HUDEP-2 (cell line): ENCODE measurements at regions not wholly inside any gene's neighbourhood (a gene's known extent, or its start where the extent isn't known, plus 50 kb on each side); places are given as distances from the start of the nearest gene placed in this dataset.
"Not testable (repeated sequence)": the region's sequence is repeated elsewhere in the genome, so short reads cannot be mapped to it uniquely, and the experiment has no call there.

Experiments used
- DNase-seq, 76 experiments: peaks; one replicate each; lab custom pipeline; 2025; ENCODE audit not compliant: unreplicated experiment in 76 of 76; lab: John Stamatoyannopoulos, UW

- DNase-seq: no peak
Observed at GRCh38 chr13:75986818-75987217, 350.7 kb downstream of the LMO7 start.

- peak in 56 of 76 experiments; percentile 1 to 78 (median 36) for DNase-seq
Observed at GRCh38 chr13:75985132-75985531, 349.0 kb downstream of the LMO7 start.

DNA sequence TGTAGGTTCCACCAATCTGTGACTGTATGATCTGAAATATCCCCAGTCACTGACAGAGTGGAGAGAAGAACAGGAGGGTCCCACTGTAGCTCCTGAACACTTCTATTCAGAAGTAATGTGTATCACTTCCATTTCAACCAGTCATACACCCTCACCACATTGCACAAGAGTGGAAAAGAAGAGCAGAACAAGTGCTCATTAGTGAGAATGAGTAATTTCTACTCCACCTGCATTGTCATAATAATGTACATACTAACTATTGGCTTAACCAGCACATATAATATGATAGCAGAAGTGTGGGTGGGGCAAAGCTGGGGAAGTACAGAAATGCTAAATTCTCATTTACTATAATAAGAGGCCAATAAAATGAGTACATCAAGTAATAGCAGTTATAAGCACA, 342.7 kb downstream of the LMO7 start:
- no peak for DNase-seq

DNA sequence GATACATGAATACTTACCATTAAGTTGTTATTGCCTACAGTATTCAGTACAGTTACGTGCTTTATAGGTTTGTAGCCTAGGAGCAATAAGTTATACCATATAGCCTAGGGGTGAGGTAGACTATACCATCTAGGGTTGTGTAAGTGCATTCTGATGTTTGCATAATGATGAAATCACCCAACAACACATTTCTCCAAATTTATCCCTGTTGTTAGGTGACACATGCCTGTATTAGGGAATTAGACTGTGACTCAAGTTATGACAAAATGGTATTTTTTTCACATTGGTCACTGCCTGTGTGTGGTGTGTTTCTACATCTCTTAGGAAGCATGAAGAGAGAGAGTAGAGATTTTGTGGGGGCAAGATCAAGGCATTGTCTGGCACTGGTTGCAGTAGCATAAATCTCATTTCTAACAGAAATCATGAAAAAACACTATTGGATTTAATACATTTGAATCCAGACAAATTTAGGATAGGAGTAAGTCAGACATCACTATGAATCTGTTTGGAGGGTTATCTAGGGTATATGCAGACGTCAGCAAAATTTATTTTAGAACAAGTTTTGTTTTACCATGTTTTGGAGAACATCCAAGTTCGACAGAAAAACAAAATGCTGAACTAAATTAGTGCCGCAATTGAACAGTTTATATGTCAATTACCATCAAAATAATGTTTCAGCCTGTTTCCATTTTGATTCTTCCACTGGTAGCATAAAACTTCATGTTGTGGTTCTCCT, 332.1 kb downstream of the LMO7 start:
- DNase-seq: no peak

- peak in 6 of 76 experiments; percentile 2 to 24 (median 11) for DNase-seq
Observed at GRCh38 chr13:75963302-75963701, 327.2 kb downstream of the LMO7 start.

DNA sequence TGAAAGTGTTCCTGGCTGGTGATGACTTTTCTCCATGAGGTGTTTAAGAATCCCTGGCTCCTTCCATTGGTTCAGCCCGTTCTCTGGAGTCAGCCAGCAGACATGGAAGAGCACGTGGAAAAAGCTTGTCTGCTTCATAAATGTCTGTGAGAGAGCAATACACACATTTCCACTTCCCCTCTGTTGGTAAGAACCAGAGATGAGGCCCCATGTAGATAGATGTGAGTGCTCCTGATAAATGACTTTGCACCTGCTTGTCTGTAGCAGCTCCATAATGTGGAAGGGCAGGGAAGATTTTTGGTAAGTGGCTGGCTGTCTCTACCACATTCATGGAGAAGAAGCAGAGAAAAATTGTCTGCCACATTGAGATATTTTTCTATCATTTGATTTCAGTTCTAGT, 325.8 kb downstream of the LMO7 start:
- no peak for DNase-seq

DNA sequence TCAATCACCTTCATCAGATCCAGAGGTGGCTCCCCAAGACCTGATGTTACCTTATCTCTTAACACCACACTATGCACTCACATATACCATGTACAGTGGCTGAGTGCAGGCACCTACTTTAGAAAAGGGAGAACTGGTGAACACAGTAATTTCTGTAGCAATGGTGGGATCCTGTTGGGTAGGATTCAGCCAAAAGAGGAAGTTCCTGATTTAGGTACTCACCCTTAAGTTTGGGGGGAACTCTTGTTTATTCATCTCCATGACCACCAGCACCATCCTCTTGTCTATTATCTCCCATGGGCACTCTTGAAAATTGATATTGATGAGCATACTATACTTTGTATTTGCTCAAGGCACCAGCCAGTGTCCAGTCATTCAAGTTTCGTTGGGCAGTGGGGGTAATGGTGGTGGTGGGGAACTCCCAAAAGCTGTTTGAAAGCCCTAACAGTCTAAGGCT, 324.4 kb downstream of the LMO7 start:
- no peak for DNase-seq

GRCh38 chr13:75959861-75960481, 323.8 kb downstream of the LMO7 start:
- no peak for DNase-seq

DNA sequence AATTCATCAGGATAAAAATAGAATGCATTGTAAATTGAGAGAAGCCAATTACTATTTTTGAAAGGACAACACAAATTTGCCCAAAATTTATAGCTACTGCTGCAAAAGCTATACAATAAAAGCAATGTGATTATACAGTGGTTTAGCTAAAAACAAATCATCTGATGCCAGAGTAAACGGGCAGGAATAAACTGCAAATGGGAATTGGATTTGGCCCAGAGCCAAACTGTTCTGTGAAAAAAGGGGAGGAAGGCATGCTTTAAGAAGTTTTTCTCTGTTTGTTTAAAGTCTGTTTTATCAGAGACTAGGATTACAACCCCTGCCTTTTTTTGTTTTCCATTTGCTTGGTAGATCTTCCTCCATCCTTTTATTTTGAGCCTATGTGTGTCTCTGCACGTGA, 317.5 kb downstream of the LMO7 start:
- DNase-seq: not testable (repeated sequence)

- no peak for DNase-seq
Observed at GRCh38 chr13:75947448-75947847, 311.3 kb downstream of the LMO7 start.

GRCh38 chr13:75946536-75947284, 310.6 kb downstream of the LMO7 start:
- no peak for DNase-seq

DNA sequence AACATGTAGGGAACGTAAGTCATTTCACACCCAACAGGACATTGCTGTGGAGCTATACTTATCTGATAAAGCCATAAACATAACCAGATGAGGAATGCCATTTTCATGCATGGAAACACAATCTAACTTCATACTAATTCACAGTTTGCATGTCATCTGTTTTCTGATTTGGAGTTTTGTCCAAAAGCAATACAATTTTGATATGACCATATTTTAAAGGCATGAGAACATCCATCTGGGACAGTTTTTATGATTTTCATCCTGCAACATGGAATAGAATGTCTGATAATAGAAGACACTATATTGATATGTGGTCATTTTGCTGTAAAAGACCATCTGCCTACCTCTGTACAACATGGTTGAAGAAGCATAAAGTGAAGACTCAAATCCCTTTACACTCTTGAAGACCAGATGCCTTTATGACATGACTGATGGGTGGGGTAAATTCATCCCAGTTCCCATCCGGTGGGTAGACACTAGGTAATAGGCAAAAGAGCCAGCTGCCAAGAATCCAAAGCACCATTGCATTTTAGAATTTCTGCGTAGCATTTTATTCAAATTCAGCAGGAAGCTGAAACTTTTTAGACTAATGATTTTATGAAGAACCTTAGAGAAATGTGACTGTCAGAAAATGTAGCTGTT, 309.8 kb downstream of the LMO7 start:
- no peak for DNase-seq

GRCh38 chr13:75938811-75939560, 302.9 kb downstream of the LMO7 start:
- no peak for DNase-seq

DNA sequence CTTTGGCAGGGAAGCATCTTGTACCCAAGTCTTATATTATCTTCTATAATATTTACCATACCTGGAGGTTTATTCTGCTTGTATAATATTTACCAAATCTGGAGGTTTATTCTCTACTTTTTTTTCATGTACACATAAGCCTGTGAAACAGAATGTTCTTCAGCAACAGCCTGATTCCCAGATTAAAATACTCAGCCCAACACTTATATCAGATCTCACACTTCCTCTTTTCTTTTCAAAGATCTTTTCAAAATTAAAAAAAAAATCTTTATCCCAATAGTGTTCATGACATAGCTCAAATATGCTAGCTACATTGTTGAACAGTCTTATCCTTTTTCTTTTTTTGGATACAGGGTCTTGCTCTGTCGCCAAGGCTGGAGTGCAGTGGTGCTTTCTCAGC, 300.7 kb downstream of the LMO7 start:
- no peak for DNase-seq

- no peak for DNase-seq
Observed at GRCh38 chr13:75935805-75936204, 299.7 kb downstream of the LMO7 start.

GRCh38 chr13:75934889-75935288, 298.8 kb downstream of the LMO7 start:
- DNase-seq: no peak

DNA sequence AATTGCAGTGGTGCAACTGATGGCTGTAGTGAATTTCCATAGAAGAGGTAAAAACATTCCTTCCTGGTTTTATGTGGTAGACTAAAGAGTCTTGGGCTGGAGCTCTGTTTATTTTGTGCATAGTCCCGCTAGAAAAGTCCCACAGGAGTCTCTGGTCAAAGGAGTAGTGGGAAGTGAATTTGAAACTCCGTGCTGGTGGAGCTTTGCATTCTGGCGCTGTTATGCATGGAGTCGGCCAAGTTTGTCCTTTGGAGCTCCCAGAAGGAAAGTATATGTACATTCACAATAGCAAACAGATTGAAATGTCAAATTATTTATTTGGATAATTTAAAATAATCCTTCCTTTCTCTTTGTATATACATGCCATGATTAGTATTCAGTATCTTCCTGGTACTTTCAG, 296.5 kb downstream of the LMO7 start:
- no peak for DNase-seq

DNA sequence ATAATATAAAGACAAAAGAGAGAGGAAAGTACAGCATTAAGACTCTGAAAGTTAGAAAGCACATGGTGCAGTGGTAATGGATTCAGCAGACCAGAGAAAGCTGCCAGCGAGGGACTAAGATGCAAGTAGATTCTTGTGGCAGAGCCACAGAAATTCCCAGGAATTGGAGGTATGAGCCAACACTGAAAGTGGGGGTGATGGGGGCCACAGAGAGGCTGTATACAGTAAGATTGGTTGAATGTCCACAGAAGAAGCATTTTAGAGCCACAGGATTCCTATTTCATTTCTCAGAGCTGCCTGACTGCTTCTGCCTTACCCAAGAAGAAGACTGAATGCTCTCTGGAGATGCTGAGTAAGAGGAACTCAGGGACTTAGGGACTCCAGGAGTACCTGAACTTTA, 295.0 kb downstream of the LMO7 start:
- no peak for DNase-seq

- DNase-seq: no peak
Observed at GRCh38 chr13:75929076-75929475, 292.9 kb downstream of the LMO7 start.

DNA sequence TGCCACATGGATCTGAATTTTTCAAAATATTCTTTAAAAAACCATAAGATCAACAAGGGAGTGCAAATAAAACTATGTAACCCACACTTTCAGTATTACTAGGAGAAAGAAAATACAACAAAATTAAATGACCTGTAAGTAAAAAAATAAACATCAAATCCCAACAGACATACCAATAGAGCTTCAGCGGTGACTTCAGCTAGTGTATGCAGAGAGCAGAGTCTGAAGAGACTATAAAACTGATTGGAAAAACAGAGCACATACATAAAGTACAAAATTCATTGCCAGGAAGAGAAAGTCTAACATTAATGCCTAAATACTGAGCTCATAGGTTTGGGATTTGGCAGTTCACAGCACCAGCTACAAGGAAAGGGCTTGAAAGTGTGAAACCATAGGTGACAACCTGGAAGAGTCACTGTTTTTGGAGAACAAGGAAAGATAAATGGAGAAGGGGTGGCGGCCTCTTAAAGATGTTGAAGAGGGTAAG, 291.1 kb downstream of the LMO7 start:
- no peak for DNase-seq
